HG03460 (cell line): ENCODE measurements at regions not wholly inside any gene's neighbourhood (a gene's known extent, or its start where the extent isn't known, plus 50 kb on each side); places are given as distances from the start of the nearest gene placed in this dataset.

Experiments
- ATAC-seq: cut with Tn5 transposase; IDR thresholded peaks from one replicate; pipeline ENCODE4 v1.9.1; 2021; ENCODE audit not compliant: unreplicated experiment

GRCh38 chr17:55585629-55586028 lies 74.4 kb upstream of the SMIM36 start:
- no peak for ATAC-seq

GRCh38 chr17:55584861-55585260 lies 73.6 kb upstream of the SMIM36 start:
- no peak for ATAC-seq

- no peak for ATAC-seq
Observed at GRCh38 chr17:55584055-55584685, 72.9 kb upstream of the SMIM36 start.

- ATAC-seq = no peak
Observed at GRCh38 chr17:55582897-55583296, 71.6 kb upstream of the SMIM36 start.

GRCh38 chr17:55580596-55581133 lies 69.4 kb upstream of the SMIM36 start:
- peak; percentile 53 for ATAC-seq

GRCh38 chr17:55577687-55578086 lies 66.4 kb upstream of the SMIM36 start:
- ATAC-seq = no peak

- ATAC-seq = peak; percentile 65
Observed at GRCh38 chr17:55576996-55577586, 65.8 kb upstream of the SMIM36 start.

- no peak for ATAC-seq
Observed at GRCh38 chr17:55576237-55576995, 65.2 kb upstream of the SMIM36 start.

- no peak for ATAC-seq
Observed at GRCh38 chr17:55575058-55575636, 63.9 kb upstream of the SMIM36 start.

- ATAC-seq = no peak
Observed at GRCh38 chr17:55572599-55572998, 61.3 kb upstream of the SMIM36 start.

- no peak for ATAC-seq
Observed at GRCh38 chr17:55572139-55572538, 60.9 kb upstream of the SMIM36 start.

- no peak for ATAC-seq
Observed at GRCh38 chr17:55571095-55571494, 59.8 kb upstream of the SMIM36 start.

GRCh38 chr17:55570391-55570790 lies 59.1 kb upstream of the SMIM36 start:
- ATAC-seq = no peak

GRCh38 chr17:55567240-55568214 lies 56.3 kb upstream of the SMIM36 start:
- no peak for ATAC-seq

- no peak for ATAC-seq
Observed at GRCh38 chr17:55564081-55564480, 52.8 kb upstream of the SMIM36 start.

- no peak for ATAC-seq
Observed at GRCh38 chr17:55563363-55563762, 52.1 kb upstream of the SMIM36 start.

- no peak for ATAC-seq
Observed at GRCh38 chr17:55561973-55562495, 50.8 kb upstream of the SMIM36 start.

- ATAC-seq = no peak
Observed at GRCh38 chr17:55561316-55561972, 50.2 kb upstream of the SMIM36 start.
